Central memory CD8-positive, alpha-beta T cell (primary cell): ENCODE measurements at regions not wholly inside any gene's neighbourhood (a gene's known extent, or its start where the extent isn't known, plus 50 kb on each side); places are given as distances from the start of the nearest gene placed in this dataset.

ENCODE experiments used
- ATAC-seq: fragments of 150-1000 bp; cut with Tn5 transposase; replicated peaks from 2 replicates; pipeline ENCODE4 v1.10.0; 2022; ENCODE audit warnings: mild to moderate bottlenecking, moderate FRiP score, moderate number of reproducible peaks; ENCODE audit not compliant: poor library complexity, severe bottlenecking; ENCODE audit errors: extremely low read depth
- DNase-seq, 2 donors: peaks; one replicate each; pipeline ENCODE4 v3.0.0; 2021; ENCODE audit warnings: low spot score in 2 of 2
- H3K27ac Mint-ChIP-seq: one replicate; pipeline ENCODE4 v1.8.0; 2022; ENCODE audit warnings: low read depth, mild to moderate bottlenecking, moderate library complexity, mixed read lengths
- H3K27me3 Mint-ChIP-seq: one replicate; pipeline ENCODE4 v1.8.0; 2022; ENCODE audit warnings: mixed read lengths
- H3K36me3 Mint-ChIP-seq: one replicate; pipeline ENCODE4 v1.8.0; 2022; ENCODE audit warnings: mild to moderate bottlenecking, moderate library complexity, mixed read lengths; ENCODE audit not compliant: insufficient read depth
- H3K4me1 Mint-ChIP-seq: one replicate; pipeline ENCODE4 v1.8.0; 2022; ENCODE audit warnings: mixed read lengths
- H3K4me3 Mint-ChIP-seq: one replicate; pipeline ENCODE4 v1.8.0; 2022; ENCODE audit warnings: mild to moderate bottlenecking, moderate library complexity, mixed read lengths
- H3K9me3 Mint-ChIP-seq: one replicate; pipeline ENCODE4 v1.8.0; 2022; ENCODE audit warnings: mixed read lengths

GRCh38 chr2:196362973-196363549, 191.7 kb upstream of the STK17B start:
- H3K9me3 Mint-ChIP-seq: peaks cover 6% of the 10 kb centered on the region
- no peak for ATAC-seq
- no peak for DNase-seq
- no peaks in the 10 kb centered on the region for H3K36me3 Mint-ChIP-seq
- H3K4me1 Mint-ChIP-seq: no peaks in the 10 kb centered on the region
- no peak overlapping the region for H3K27ac Mint-ChIP-seq
- H3K27me3 Mint-ChIP-seq: peaks cover 10% of the 10 kb centered on the region
- H3K4me3 Mint-ChIP-seq: no peak overlapping the region

DNA sequence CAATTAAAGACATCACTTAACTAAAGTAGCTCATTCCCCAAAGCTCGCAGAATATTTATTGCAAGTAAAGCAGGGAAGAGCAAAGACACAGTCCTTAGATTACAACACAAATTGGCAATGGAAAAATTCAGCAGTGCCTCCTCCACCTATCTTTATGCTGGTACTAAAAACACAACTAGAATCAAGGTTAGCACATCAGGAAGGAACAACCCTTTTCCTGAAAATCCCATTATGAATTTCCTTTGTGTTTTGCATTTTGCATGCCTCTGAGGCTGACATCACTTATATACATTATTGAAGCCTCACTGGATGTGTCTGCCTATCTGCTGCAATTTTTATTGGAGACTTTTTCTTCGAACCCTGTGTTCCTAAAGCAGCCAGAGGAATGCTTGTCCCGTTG, 193.8 kb upstream of the STK17B start:
- Mint-ChIP-seq H3K9me3 (peaks cover 14% of the 10 kb centered on the region), H3K36me3 (no peaks in the 10 kb centered on the region), H3K27me3 (peaks cover 9% of the 10 kb centered on the region), H3K27ac (no peak overlapping the region), H3K4me1 (no peaks in the 10 kb centered on the region), H3K4me3 (no peak overlapping the region)
- ATAC-seq (no peak), DNase-seq (no peak)

DNA sequence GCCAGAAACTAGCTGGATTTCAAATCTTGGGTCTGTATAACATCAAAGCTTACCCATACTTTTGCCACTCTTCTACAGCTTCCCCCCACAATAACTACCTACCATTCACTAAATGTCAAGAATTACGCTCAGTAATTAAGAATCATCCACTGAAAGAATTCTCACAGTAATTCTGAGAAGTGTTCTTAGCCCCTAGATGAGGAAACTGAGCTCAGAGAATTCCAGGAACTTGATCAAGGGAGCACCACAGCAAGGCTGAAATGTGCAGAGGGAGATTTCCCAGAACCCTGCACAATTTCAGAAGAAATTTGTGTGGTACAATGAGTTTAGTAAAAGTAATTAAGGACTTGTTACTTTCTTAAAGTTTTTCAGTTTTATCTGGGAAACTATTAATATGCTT, 194.5 kb upstream of the STK17B start:
- Mint-ChIP-seq H3K4me1 (no peaks in the 10 kb centered on the region), H3K36me3 (no peaks in the 10 kb centered on the region), H3K9me3 (peaks cover 14% of the 10 kb centered on the region), H3K27me3 (peaks cover 16% of the 10 kb centered on the region), H3K4me3 (no peak overlapping the region), H3K27ac (no peak overlapping the region)
- ATAC-seq: no peak
- DNase-seq: no peak

GRCh38 chr2:196367633-196368032, 196.3 kb upstream of the STK17B start:
- H3K4me1 Mint-ChIP-seq: no peaks in the 10 kb centered on the region
- no peak for ATAC-seq
- H3K4me3 Mint-ChIP-seq: no peak overlapping the region
- peaks cover 14% of the 10 kb centered on the region for H3K9me3 Mint-ChIP-seq
- H3K27ac Mint-ChIP-seq: no peak overlapping the region
- no peaks in the 10 kb centered on the region for H3K36me3 Mint-ChIP-seq
- H3K27me3 Mint-ChIP-seq: peaks cover 17% of the 10 kb centered on the region
- no peak for DNase-seq

- H3K4me3 Mint-ChIP-seq: no peak overlapping the region
- H3K27me3 Mint-ChIP-seq: peaks cover 17% of the 10 kb centered on the region
- no peak overlapping the region for H3K27ac Mint-ChIP-seq
- H3K4me1 Mint-ChIP-seq: no peaks in the 10 kb centered on the region
- H3K36me3 Mint-ChIP-seq: no peaks in the 10 kb centered on the region
- DNase-seq (no peak), ATAC-seq (no peak)
- H3K9me3 Mint-ChIP-seq: peaks cover 14% of the 10 kb centered on the region
These were observed 197.3 kb upstream of the STK17B start for GRCh38 chr2:196368546-196369225.

- Mint-ChIP-seq H3K4me1 (no peaks in the 10 kb centered on the region), H3K27me3 (peaks cover 18% of the 10 kb centered on the region), H3K9me3 (peaks cover 14% of the 10 kb centered on the region), H3K4me3 (no peak overlapping the region), H3K36me3 (peaks cover 2% of the 10 kb centered on the region), H3K27ac (no peak overlapping the region)
- no peak for ATAC-seq
- DNase-seq: no peak
These were observed 198.6 kb upstream of the STK17B start for GRCh38 chr2:196369967-196370366.

- no peak overlapping the region for H3K4me3 Mint-ChIP-seq
- no peaks in the 10 kb centered on the region for H3K4me1 Mint-ChIP-seq
- peaks cover 2% of the 10 kb centered on the region for H3K36me3 Mint-ChIP-seq
- H3K9me3 Mint-ChIP-seq: peaks cover 14% of the 10 kb centered on the region
- H3K27me3 Mint-ChIP-seq: peaks cover 20% of the 10 kb centered on the region
- H3K27ac Mint-ChIP-seq: no peak overlapping the region
- no peak for DNase-seq
- ATAC-seq: no peak
These were observed 199.0 kb upstream of the STK17B start for GRCh38 chr2:196370381-196370780.

- no peak for DNase-seq
- H3K9me3 Mint-ChIP-seq: peaks cover 13% of the 10 kb centered on the region
- no peak for ATAC-seq
- peaks cover 34% of the 10 kb centered on the region for H3K27me3 Mint-ChIP-seq
- H3K27ac Mint-ChIP-seq: no peak overlapping the region
- H3K4me1 Mint-ChIP-seq: no peaks in the 10 kb centered on the region
- no peak overlapping the region for H3K4me3 Mint-ChIP-seq
- H3K36me3 Mint-ChIP-seq: peaks cover 2% of the 10 kb centered on the region
These were observed 201.0 kb upstream of the STK17B start for GRCh38 chr2:196372276-196372809.

GRCh38 chr2:196372811-196373664, 201.7 kb upstream of the STK17B start:
- no peak for DNase-seq
- ATAC-seq: no peak
- Mint-ChIP-seq H3K36me3 (peaks cover 2% of the 10 kb centered on the region), H3K9me3 (peaks cover 8% of the 10 kb centered on the region), H3K4me3 (no peak overlapping the region), H3K27ac (no peak overlapping the region), H3K4me1 (no peaks in the 10 kb centered on the region), H3K27me3 (peaks cover 40% of the 10 kb centered on the region)

- Mint-ChIP-seq H3K4me1 (no peaks in the 10 kb centered on the region), H3K9me3 (no peaks in the 10 kb centered on the region), H3K27ac (no peak overlapping the region), H3K4me3 (no peak overlapping the region), H3K36me3 (peaks cover 2% of the 10 kb centered on the region), H3K27me3 (peaks cover 40% of the 10 kb centered on the region)
- no peak for DNase-seq
- ATAC-seq: no peak
These were observed 205.9 kb upstream of the STK17B start for GRCh38 chr2:196376984-196377877.

DNA sequence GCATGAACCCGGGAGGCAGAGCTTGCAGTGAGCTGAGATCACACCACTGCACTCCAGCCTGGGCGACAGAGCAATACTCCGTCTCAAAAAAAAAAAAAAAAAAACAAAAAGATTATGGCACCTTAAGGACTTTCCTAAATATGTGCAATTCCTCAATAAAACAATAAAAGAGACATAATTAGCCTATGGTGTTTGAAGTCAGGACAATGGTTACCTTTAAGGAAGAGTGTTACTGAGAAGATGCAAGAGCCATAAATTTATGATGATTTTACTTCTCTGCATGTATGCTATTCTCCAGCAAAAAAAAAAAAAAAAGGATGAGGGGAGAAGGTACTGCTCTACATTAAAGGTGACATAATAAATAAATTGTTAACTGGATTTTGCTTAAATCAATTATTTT, 208.2 kb upstream of the STK17B start:
- Mint-ChIP-seq H3K4me3 (no peak overlapping the region), H3K27me3 (peaks cover 35% of the 10 kb centered on the region), H3K27ac (no peak overlapping the region), H3K4me1 (no peaks in the 10 kb centered on the region), H3K36me3 (peaks cover under 1% of the 10 kb centered on the region), H3K9me3 (no peaks in the 10 kb centered on the region)
- ATAC-seq (no peak), DNase-seq (no peak)

- H3K4me3 Mint-ChIP-seq: no peak overlapping the region
- H3K27me3 Mint-ChIP-seq: peaks cover 30% of the 10 kb centered on the region
- DNase-seq (no peak), ATAC-seq (no peak)
- H3K27ac Mint-ChIP-seq: no peak overlapping the region
- H3K4me1 Mint-ChIP-seq: no peaks in the 10 kb centered on the region
- no peaks in the 10 kb centered on the region for H3K36me3 Mint-ChIP-seq
- H3K9me3 Mint-ChIP-seq: no peaks in the 10 kb centered on the region
These were observed 208.7 kb upstream of the STK17B start for GRCh38 chr2:196380098-196380497.
